ENCODE measurements at regions not wholly inside any gene's neighbourhood (a gene's known extent, or its start where the extent isn't known, plus 50 kb on each side); places are given as distances from the start of the nearest gene placed in this dataset.

GRCh38 chr2:14933753-14934152 is 301.2 kb downstream of the LRATD1 start:
- TF ChIP-seq CTCF (IDR thresholded peaks at IDR 0.05; ENCODE audit: low read depth, low read length, missing input control) (no peak), ZBTB33 (IDR thresholded peaks at IDR 0.05) (no peak), EGR1 (IDR thresholded peaks at IDR 0.05; ENCODE audit: low read depth in 2 of 2) (no peak), GABPA (IDR thresholded peaks at IDR 0.05 in 1 of 2, conservative IDR thresholded peaks at IDR 0.05 in 1 of 2) (no peak), SP1 (IDR thresholded peaks at IDR 0.05) (no peak), YY1 (IDR thresholded peaks at IDR 0.05) (no peak), TAF1 (conservative IDR thresholded peaks at IDR 0.05) (no peak), MAX (IDR thresholded peaks at IDR 0.05) (no peak), JUND (IDR thresholded peaks at IDR 0.05) (no peak), RXRA (IDR thresholded peaks at IDR 0.05) (no peak), ATF3 (IDR thresholded peaks at IDR 0.05) (no peak), RAD21 (IDR thresholded peaks at IDR 0.05) (no peak)

All from liver (tissue), 3 donors.